ENCODE measurements at regions not wholly inside any gene's neighbourhood (a gene's known extent, or its start where the extent isn't known, plus 50 kb on each side); places are given as distances from the start of the nearest gene placed in this dataset.

DNA sequence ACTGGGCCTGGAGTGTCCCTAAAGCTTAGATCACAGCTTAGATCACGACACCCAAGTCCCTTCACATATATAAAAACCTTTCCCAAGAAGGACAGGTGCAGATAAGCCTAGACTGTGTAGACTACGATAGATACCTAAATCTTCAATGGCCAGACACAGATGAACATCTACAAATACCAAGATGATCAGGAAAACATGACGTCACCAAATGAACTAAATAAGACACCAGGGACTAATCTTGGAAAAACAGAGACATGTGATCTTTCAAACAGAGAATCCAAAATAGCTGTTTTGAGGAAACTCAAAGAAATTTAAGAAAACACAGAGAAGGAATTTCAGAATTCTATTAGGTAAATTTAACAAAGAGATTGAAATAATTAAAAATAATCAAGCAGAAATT lies 1082.6 kb upstream of the PHF14 start:
- Histone ChIP-seq H3K27ac (no peak overlapping the region), H3K4me3 (no peak overlapping the region), H3K27me3 (no peaks in the 10 kb centered on the region), H3K9me3 (no peaks in the 10 kb centered on the region), H3K4me1 (no peaks in the 10 kb centered on the region), H3K36me3 (no peaks in the 10 kb centered on the region)
- intact Hi-C loops (cut with DNase I): no loop called here
- no peak for TF ChIP-seq CTCF (IDR thresholded peaks at IDR 0.05)
- no peak for DNase-seq
- ATAC-seq: no peak

- intact Hi-C loops (cut with DNase I): no loop called here
- Histone ChIP-seq H3K4me3 (no peak overlapping the region), H3K27me3 (no peaks in the 10 kb centered on the region), H3K36me3 (no peaks in the 10 kb centered on the region), H3K27ac (no peak overlapping the region), H3K4me1 (no peaks in the 10 kb centered on the region), H3K9me3 (peaks cover 12% of the 10 kb centered on the region)
- TF ChIP-seq CTCF (IDR thresholded peaks at IDR 0.05): no peak
- DNase-seq (no peak), ATAC-seq (no peak)
Observed at GRCh38 chr7:9900339-9900738, 1073.3 kb upstream of the PHF14 start.

DNA sequence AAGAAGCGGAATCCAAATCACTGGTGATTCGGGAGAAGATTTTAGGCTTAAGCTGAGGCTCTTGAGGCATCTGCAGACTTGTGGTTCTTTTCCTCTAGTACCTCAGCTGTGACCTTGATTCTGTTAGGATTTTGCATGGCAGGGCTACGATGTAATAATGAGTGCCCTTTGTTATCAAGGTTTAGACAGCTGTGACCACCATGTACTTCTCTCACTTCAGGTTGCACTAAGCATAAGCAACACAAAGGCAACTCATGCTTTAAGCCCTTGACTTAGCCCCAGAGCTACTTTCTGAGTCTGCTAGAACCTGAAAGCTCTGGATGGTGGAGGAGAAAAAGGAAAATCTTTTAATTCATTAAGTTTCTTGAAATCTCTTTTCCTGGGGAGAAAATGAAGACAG lies 1052.3 kb upstream of the PHF14 start:
- TF ChIP-seq CTCF (IDR thresholded peaks at IDR 0.05): no peak
- no peaks in the 10 kb centered on the region for H3K27me3 ChIP-seq
- H3K4me1 ChIP-seq: no peaks in the 10 kb centered on the region
- DNase-seq (no peak), ATAC-seq (no peak)
- H3K4me3 ChIP-seq: no peak overlapping the region
- intact Hi-C loops (cut with DNase I): no loop called here
- H3K36me3 ChIP-seq: no peaks in the 10 kb centered on the region
- H3K9me3 ChIP-seq: no peaks in the 10 kb centered on the region
- H3K27ac ChIP-seq: no peak overlapping the region

GRCh38 chr7:9937944-9938631 lies 1035.6 kb upstream of the PHF14 start:
- ATAC-seq (no peak), DNase-seq (no peak)
- H3K27me3 ChIP-seq: no peaks in the 10 kb centered on the region
- no peak overlapping the region for H3K4me3 ChIP-seq
- H3K4me1 ChIP-seq: peaks cover 6% of the 10 kb centered on the region
- intact Hi-C loops (cut with DNase I): no loop called here
- TF ChIP-seq CTCF (IDR thresholded peaks at IDR 0.05): no peak
- H3K27ac ChIP-seq: no peak overlapping the region
- no peaks in the 10 kb centered on the region for H3K9me3 ChIP-seq
- H3K36me3 ChIP-seq: no peaks in the 10 kb centered on the region

DNA sequence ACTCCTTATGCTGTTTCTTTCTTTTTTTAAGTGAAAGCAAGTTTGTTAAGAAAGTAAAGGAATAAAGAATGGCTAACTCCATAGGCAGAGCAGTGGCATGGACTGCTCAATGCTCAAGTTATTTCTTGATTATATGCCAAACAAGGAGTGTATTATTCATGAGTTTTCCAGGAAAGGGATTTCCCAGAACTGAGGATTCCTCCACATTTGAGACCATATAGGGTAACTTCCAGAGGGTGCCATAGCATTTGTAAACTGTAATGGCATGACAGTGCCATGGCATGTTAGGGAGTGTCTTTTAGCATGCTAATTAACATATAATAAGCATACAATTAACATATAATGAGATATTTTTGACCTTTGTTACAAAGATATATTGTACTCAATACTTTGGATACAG lies 1034.5 kb upstream of the PHF14 start:
- H3K4me3 ChIP-seq: no peak overlapping the region
- H3K4me1 ChIP-seq: peaks cover 6% of the 10 kb centered on the region
- DNase-seq: no peak
- H3K36me3 ChIP-seq: no peaks in the 10 kb centered on the region
- no peak for ATAC-seq
- intact Hi-C loops (cut with DNase I): no loop called here
- no peak overlapping the region for H3K27ac ChIP-seq
- no peaks in the 10 kb centered on the region for H3K9me3 ChIP-seq
- H3K27me3 ChIP-seq: no peaks in the 10 kb centered on the region
- no peak for TF ChIP-seq CTCF (IDR thresholded peaks at IDR 0.05)

DNA sequence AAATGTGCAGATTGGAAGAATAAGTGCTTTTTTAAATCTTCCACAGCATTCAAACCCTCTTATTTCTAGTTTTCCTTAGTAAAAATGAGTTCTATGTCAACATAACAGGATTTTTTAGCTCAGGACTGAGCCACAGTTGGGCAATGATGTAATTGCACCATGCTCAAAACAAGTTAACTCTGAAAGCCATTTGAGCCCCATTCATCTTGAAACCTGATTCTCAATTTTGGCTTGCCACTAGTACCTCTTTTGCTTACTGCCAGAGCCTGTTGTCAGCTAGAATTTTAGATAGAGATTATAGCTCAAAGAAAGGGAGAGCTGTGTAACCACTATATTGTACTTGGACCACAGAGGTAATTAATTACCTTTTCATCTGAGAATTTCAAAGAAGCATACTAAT lies 1028.5 kb upstream of the PHF14 start:
- intact Hi-C loops (cut with DNase I): no loop called here
- Histone ChIP-seq H3K27me3 (no peaks in the 10 kb centered on the region), H3K27ac (no peak overlapping the region), H3K36me3 (no peaks in the 10 kb centered on the region), H3K9me3 (no peaks in the 10 kb centered on the region), H3K4me1 (no peaks in the 10 kb centered on the region), H3K4me3 (no peak overlapping the region)
- DNase-seq (no peak), ATAC-seq (no peak)
- no peak for TF ChIP-seq CTCF (IDR thresholded peaks at IDR 0.05)

Data from upper lobe of right lung (tissue), 1 donor.